ENCODE measurements at regions not wholly inside any gene's neighbourhood (a gene's known extent, or its start where the extent isn't known, plus 50 kb on each side); places are given as distances from the start of the nearest gene placed in this dataset.

- no peak for DNase-seq (ENCODE audit: low spot score)
These were observed 71.2 kb upstream of the RUNX3 start for GRCh38 chr1:25001125-25001915.

GRCh38 chr1:24999906-25000305 lies 69.8 kb upstream of the RUNX3 start:
- no peak for DNase-seq (ENCODE audit: low spot score)

DNA sequence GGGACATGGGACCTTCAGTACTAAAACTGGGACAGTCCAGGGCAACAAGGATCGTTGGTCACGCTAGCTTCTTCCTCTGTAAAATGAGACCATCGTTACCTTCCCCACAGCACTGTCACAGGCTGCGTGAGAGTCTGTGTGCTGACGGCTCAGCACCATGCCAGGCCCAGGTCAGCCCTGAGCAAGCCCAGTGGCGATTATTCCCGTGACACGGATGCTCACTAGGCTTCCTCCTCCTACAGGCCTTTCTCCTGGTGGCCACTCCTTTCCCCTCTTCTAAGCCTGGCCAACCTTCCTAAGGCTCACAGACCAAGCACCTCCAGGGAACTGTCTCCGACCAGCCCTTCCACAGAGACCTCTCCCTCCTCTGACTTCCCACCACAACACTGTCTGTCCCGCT lies 69.3 kb upstream of the RUNX3 start:
- no peak for DNase-seq (ENCODE audit: low spot score)

DNA sequence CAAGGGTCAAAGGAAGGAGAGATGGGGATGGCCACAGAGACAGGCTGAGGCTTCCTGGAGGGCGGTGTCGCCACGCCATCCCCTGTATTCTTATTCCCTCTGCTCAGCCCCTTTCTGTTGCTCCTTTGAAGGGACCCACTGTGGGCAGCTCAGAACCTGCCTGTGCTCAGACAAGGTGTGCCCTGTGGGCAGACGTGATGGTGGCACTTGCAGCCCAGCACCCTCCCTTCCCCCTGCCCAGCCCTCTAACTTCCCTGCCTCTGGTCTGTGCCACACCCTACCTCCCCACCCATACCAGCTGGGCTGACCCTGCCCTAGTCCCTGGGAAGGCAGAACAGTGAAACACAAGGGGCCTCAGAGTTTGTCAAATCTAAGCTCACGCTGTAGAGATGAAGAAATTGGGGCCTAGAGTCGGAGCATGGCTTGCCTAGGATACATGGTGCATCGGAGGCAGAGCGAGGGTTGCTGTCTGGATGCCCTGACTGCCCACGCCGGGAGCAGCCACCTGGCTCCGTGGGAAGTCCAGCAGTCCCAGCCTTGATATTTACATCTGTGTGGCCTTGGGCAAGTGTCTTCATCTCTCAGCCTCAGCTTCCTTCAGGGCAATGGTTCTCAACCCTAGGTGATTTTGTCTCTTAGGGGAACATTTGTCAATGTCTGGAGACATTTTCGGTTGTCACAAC lies 68.6 kb upstream of the RUNX3 start:
- no peak for DNase-seq (ENCODE audit: low spot score)

GRCh38 chr1:24996983-24997893 lies 67.2 kb upstream of the RUNX3 start:
- DNase-seq (ENCODE audit: low spot score): peak; percentile 38

- no peak for DNase-seq (ENCODE audit: low spot score)
These were observed 66.4 kb upstream of the RUNX3 start for GRCh38 chr1:24996456-24996855.

DNA sequence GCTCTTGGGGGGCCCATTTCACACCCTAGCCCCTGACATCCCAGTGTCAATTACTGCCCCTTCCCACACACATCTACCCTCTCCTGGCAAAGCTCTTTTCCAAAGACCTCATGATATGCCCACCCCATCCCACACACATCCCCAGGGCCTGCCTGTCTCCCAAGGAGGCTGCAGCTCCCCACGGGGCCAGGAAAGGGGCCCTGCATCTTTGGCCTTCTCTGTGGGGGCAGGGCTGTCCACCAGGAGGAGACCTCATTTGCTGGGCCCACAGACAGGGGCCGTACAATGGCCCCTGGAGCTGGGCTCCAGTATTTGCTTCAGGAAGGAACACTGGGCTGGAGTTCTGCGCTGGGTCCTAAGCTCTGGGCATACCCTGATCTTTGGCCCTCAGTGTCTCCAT lies 65.6 kb upstream of the RUNX3 start:
- no peak for DNase-seq (ENCODE audit: low spot score)

DNA sequence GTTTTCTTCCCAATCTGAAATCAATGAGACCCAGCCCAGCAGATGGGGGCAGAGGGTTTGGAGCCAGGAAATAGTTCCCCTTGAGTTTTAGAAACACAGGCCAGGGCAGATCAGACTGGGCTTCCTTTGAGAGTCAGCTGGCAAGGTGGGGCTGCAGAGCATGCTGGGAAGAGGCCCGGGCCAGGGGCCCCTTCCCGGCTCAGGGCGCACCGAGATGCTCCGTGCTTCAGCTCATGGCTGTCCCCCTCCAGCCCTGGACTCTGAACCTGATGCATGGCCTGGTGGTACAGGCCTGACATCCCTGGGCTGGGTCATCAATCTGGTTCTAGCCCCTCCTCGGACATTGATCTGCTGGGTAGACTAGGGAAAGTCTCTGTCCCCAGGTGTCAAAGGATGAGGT lies 65.1 kb upstream of the RUNX3 start:
- no peak for DNase-seq (ENCODE audit: low spot score)

- DNase-seq (ENCODE audit: low spot score): no peak
These were observed 64.0 kb upstream of the RUNX3 start for GRCh38 chr1:24993871-24994580.

- peak; percentile 48 for DNase-seq (ENCODE audit: low spot score)
These were observed 62.7 kb upstream of the RUNX3 start for GRCh38 chr1:24992761-24993211.

GRCh38 chr1:24992124-24992760 lies 62.2 kb upstream of the RUNX3 start:
- DNase-seq (ENCODE audit: low spot score): no peak

DNA sequence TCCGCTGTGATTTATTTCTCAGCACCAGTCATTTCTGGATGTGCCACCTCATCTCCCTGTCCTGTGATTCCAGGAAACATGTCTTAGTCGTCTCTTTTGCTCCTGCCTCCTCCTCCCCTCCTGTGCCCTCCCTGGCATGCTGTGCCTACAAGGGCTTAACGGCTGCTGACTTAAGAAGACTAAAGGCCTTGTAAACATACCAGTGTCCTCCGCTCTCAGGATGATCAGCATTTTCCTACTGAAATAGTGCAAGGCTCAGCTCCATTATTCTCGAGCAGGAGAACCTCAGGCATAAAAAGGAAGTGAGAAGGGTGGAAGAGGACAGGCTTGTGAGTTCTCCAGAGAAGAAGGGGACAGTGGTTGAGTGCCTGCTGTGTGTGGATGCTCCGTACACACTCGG lies 61.6 kb upstream of the RUNX3 start:
- DNase-seq (ENCODE audit: low spot score): no peak

DNA sequence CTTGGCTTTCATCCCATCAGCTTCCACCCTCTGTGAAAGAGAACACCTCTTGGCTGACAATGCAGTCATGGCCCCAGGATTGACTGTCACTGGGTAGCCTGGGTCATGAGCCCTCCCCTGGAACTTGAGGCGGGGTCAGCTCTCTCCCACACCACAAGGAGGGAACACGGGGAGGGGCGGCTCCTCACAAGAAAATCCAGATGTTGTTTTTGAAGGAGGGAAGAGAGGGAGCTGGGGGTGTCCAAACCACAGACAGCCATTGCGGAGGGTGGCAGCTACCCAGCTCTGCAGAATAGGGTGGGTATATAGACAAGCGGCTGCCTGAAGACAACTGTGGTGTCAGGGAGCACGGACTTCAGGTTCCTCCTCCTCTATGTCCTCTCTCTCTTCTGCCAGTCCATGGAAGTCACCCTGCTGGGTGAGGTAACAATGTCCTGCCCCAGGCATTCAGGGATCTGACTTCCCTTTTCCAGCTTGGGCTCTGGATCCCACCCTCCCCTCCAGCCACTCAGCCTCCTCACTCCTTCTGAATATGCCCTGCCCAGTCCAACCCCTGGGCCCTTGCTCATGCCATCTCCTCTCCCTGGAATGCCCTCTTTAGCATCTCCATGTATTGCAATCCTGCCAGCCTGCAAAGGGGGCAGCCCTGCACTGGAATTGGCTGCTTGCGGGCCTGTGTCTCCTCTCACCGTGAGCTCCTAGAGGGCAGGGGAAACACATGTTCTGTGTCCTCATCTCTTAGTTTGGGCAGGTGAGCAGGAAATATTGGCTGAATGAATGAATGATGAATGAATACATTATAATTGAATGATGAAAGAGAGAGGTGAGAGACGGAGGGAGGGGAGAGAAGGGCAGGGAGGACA lies 60.9 kb upstream of the RUNX3 start:
- DNase-seq (ENCODE audit: low spot score): no peak

GRCh38 chr1:24990136-24990535 lies 60.1 kb upstream of the RUNX3 start:
- no peak for DNase-seq (ENCODE audit: low spot score)

DNA sequence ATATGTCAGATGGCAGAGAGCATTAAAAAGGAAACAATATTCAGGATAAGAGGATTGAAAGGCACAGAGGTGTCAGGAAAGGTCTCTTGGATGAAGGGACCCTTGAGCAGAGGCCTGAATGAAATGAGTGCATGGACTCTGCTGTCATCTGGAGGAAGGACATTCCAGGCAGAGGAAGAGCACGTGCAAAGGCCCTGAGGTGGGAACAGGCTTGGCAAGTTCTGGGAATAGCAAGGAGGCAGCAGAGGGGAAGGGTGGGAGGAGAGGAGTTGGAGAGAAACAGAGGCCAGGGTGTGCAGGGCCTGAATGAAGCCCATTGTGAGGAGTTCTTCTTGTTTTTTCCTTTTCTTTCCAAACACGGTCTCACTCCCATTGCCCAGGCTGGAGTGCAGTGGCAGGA lies 59.0 kb upstream of the RUNX3 start:
- DNase-seq (ENCODE audit: low spot score): no peak

GRCh38 chr1:24988558-24988912 lies 58.5 kb upstream of the RUNX3 start:
- no peak for DNase-seq (ENCODE audit: low spot score)

GRCh38 chr1:24987875-24988557 lies 57.9 kb upstream of the RUNX3 start:
- DNase-seq (ENCODE audit: low spot score): no peak

- DNase-seq (ENCODE audit: low spot score): no peak
These were observed 57.3 kb upstream of the RUNX3 start for GRCh38 chr1:24987424-24987823.

DNA sequence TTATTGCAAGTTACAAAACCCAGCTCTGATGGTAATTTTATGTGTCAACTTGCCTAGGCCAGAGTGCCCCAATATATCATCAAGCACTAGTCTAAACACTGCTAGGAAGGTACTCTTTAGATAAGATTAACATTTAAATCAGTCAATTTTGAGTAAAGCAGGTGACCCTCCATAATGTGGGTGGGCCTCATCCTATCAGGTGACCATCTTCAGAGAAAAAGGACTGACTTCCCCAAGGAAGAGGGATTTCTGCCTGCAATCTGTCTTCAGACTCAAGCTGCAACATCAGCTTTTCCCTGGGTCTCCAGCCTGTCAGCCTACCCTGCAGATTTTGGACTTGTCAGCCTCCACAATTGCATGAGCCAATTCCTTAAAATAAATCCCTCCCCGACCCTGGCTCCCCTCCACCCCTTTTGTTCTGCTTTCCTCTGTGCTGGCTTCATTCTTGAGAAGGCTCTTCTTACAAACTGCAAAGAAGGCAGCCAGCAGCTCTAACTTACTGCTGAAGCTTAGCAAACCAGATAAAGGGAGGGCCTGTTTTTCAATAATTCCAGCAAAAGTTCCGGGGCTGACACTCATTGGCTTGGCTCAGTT lies 56.4 kb upstream of the RUNX3 start:
- no peak for DNase-seq (ENCODE audit: low spot score)

DNA sequence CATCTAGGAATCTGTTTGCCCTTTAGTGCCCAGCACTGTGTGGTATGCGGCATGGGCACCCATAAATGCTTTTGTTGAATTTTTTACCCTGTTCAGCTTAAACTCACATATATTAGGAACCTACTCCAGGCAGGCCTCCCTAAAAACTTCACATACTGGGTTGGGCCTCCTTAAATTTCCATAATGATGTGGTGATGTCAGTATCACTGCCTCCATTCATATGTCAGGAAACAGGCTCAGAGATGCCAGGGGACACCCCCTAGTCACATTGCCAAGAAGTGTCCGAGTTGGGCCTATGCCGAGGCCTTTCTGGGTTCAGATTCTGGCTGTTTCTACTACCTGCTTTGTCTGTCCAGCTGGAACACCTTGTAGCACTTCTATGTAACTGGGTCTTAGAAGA lies 55.7 kb upstream of the RUNX3 start:
- no peak for DNase-seq (ENCODE audit: low spot score)

All from CD4-positive, alpha-beta T cell treated with Interleukin-2 at 100 ng/mL for 4 hours (primary cell).